Superior temporal gyrus (tissue), 1 donor: ENCODE measurements at regions not wholly inside any gene's neighbourhood (a gene's known extent, or its start where the extent isn't known, plus 50 kb on each side); places are given as distances from the start of the nearest gene placed in this dataset.
"Not testable (repeated sequence)": the region's sequence is repeated elsewhere in the genome, so short reads cannot be mapped to it uniquely, and the experiment has no call there.

Source experiments
- DNase-seq: peaks from one replicate; pipeline ENCODE4 v3.0.0-alpha.2; 2016; ENCODE audit errors: extremely low spot score

DNA sequence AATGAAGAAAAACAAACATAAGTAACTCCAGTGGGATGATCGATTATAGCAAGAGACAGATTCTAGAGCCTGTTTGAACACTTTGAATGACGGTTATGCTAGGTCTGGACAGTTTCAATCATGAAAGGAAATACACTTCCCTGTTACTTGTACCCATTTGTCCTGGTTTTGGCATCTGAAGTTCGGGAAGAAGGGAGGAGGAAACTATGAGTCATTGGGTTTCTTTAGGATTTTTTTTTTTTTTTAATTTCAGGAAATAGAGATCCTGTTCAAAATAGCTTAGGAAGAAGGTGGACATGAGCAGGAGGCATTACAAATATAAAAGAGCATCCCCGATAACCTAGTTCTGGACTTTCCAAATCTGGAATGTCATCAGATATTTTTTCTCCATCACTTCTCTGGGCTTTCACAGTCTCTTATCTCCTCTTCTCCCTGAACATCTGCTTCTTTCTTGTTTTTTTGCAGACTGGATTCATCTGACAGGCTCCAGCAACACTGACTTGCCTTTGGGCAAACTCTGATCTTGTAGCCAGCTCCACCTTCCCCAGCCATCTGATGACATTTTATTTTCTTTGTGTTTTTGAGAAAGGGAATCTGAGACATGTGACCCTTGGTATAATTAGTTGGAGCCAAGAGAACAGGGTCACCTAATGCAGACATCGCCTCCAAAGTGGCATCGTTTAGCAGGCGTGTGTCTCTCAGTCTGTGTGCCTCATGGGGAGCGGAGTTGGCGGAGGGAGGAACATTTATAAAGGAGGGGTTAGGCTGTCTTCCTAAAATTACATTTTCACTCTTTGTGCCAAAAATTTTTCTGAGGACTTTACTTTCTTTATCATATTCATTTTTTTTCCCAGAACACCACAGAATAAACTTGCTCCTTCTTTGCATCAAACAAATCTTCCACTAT is 195.3 kb upstream of the EPHA4 start:
- no peak for DNase-seq

- no peak for DNase-seq
Observed at GRCh38 chr2:221762496-221762895, 190.4 kb upstream of the EPHA4 start.

- DNase-seq, result no peak
Observed at GRCh38 chr2:221761260-221761659, 189.2 kb upstream of the EPHA4 start.

DNA sequence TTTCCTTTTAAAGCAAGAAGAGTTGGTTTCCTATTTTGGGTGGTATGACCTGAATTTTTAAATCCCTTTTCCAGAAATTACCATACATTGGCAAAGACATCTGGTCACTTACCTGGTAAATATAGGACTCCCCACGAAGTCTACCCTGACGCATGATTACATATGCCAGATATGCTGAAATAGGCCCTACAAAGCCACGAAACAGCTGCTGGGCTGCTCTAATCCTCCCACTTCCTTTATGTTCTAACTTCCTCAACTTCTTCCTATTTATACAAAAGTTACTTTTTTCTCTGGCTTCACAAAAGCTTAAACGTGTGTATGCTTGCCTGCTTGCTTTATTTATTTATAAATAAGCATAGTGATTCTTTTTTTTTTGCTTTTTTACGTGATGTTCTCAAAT is 186.0 kb upstream of the EPHA4 start:
- DNase-seq, result peak; percentile 22

DNA sequence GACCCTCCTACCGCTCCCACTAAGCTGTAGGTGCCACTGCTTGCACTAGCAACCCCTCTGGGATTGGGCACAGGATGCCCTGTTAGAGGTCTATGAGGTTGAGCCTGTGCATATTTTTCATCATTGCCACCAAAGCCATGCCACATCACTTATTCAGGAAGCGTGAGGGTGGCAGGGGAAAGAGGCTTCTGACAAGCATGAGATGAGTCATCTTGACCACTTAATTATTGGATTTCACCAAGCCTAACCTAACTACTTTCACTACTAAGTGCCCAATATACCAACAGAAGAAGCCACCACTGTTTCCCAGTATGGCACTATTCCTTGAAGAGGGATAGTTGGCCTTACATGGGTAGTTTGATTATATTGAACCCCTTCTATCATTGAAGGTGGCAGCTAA is 181.3 kb upstream of the EPHA4 start:
- no peak for DNase-seq

GRCh38 chr2:221752781-221753180 is 180.7 kb upstream of the EPHA4 start:
- no peak for DNase-seq

DNA sequence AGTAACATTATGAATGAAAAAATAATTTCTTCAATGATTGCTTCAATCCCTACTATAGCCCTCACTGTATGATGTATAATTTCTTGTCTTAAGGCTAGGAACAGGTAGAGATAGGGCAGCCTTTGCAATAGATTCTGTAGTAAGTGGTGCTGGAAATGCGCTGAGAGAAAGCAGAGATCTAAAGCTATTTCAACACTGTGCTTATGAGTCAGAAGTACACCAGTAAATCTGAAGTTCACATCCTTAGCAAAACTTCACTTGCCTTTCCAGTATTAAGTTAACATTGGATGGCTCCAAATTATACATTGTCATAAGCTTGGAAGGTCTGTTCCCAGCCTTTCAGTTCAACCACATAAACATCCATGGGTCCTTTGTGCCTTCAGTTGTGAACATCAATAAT is 178.2 kb upstream of the EPHA4 start:
- DNase-seq, result no peak

DNA sequence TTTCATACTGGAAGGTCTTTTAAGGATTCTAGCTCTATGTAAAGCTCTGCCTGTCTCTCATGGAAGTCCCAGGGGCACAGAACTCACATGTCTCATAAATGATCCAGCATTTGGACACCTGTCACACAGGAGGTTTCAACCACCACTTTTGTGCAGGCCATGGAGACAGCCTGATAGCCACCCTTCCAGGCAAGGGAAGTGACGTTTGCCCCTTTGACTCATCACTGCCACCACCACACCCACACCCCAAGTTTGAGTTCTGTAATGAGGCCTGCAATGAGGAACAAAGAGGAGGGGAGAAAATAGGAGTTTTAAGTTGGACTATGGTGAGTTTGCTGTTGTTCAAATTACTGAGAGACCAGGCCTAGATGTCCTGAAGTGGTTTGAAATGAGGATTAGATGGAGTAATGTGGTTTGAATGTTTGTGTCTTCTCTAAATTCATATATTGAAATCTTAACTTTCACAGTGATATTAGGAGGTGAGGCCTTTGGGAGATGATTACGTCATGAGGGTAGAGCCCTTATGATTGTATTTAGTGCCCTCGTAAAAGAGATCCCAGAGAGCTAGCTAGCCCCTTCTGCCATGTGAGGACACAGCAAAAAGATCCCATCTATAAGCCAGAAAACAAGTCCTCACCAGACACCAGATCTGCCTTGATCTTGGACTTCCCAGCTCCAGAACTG is 175.3 kb upstream of the EPHA4 start:
- no peak for DNase-seq

- no peak for DNase-seq
Observed at GRCh38 chr2:221741496-221742211, 169.6 kb upstream of the EPHA4 start.

GRCh38 chr2:221731432-221732145 is 159.5 kb upstream of the EPHA4 start:
- DNase-seq, result no peak

GRCh38 chr2:221726894-221727513 is 154.9 kb upstream of the EPHA4 start:
- no peak for DNase-seq

- DNase-seq, result no peak
Observed at GRCh38 chr2:221724631-221725203, 152.6 kb upstream of the EPHA4 start.

DNA sequence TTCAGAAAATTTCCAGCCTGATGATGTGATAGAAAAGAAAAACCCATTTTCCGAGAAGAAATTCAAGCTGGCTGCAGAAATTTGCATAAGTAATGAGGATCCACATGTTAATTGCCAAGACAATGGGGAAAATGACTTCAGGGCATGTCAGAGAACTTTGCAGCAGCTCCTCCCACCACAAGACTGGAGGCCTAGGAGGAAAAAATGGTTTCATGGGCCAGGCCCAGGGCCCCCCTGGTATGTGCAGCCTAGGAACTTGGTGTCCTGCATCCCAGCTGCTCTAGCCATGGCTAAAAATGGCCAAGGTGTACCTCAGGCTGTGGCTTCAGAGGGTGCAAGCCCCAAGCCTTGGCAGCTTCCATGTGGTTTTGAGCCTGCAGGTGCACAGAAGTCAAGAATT is 152.0 kb upstream of the EPHA4 start:
- DNase-seq, result not testable (repeated sequence)

GRCh38 chr2:221716426-221717303 is 144.6 kb upstream of the EPHA4 start:
- no peak for DNase-seq

- no peak for DNase-seq
Observed at GRCh38 chr2:221715523-221716247, 143.6 kb upstream of the EPHA4 start.

GRCh38 chr2:221710744-221711143 is 138.6 kb upstream of the EPHA4 start:
- no peak for DNase-seq

- DNase-seq, result no peak
Observed at GRCh38 chr2:221708902-221709301, 136.8 kb upstream of the EPHA4 start.

DNA sequence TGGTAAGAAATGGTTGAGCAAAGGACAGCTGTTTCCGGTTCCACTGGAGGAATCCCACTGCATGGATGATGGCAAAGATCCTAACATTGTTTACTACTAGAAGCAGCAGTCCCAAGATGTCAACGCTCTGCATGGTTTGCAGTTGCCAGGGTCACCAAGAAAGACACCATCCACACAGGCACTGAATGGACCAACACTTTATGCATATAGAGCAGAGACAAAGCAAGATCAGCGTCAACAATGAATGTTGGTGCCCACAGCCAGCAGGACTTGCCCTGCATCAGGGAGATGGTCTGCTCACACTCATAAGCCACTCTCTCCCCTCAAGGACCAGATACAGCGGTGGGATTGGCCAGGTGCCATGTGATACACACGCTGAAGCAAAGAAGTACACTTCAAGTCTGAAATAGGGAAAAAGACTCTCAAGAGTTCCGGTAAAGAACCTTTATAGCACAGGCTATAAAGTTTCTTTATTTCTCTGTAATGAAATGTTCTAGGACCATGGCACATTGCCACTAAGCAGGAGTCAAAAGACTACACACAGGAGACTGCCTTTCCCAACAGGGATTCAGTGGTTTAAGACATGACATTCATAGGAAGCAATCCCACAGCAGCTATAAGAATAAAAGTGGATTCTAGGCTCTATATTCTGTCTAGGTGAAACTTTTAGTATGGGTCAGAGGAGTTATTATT is 133.2 kb upstream of the EPHA4 start:
- DNase-seq, result no peak

- no peak for DNase-seq
Observed at GRCh38 chr2:221704442-221704841, 132.3 kb upstream of the EPHA4 start.
